Breast epithelium (tissue), 3 donors: ENCODE measurements at regions not wholly inside any gene's neighbourhood (a gene's known extent, or its start where the extent isn't known, plus 50 kb on each side); places are given as distances from the start of the nearest gene placed in this dataset.

Experiments used
- CTCF ChIP-seq, 3 donors: fragments of 450-650 bp; IDR thresholded peaks; one replicate each; pipeline ENCODE4 v1.5.1; 2016 to 2017; ENCODE audit warnings: antibody characterized with exemption in 3 of 3, mild to moderate bottlenecking in 3 of 3, moderate library complexity in 3 of 3
- POLR2A ChIP-seq: fragments of 450-650 bp; IDR thresholded peaks from one replicate; pipeline ENCODE4 v1.6.1; 2016; ENCODE audit warnings: antibody characterized with exemption, mild to moderate bottlenecking, moderate library complexity
- POLR2AphosphoS5 ChIP-seq, 3 donors: sonication (generic); formaldehyde crosslinking; IDR thresholded peaks; one replicate each; pipeline ENCODE4 v1.6.1; 2017; ENCODE audit warnings: antibody characterized with exemption in 3 of 3

GRCh38 chr13:62626771-62627170 lies 1211.1 kb upstream of the PCDH20 start:
- TF ChIP-seq CTCF (IDR thresholded peaks at IDR 0.05) (no peak), POLR2A (no peak), POLR2AphosphoS5 (IDR thresholded peaks at IDR 0.05) (no peak)
